NCI-H1105 (cell line): ENCODE measurements at regions not wholly inside any gene's neighbourhood (a gene's known extent, or its start where the extent isn't known, plus 50 kb on each side); places are given as distances from the start of the nearest gene placed in this dataset.

ENCODE experiments used
- DNase-seq: peaks from one replicate; lab custom pipeline; 2025; lab: John Stamatoyannopoulos, UW

DNA sequence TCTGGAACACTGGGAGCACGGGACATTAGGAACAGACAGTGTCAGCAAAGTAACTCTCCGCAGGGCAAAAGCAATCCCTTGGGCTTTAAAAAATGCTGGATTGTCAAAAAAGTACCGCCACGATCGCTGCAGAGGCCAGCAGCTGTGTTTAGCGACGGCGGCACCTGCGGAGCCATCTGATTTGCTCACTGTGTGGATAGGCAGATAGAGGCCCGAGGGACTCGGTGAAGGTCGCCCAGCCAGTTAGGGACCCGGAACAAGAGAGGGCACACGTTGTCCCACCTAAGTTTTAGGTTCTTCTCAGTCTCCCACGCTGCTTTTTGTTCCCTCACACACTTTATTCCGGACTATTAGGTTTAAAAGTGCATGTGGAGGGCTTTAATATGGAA, 238.3 kb downstream of the TEX29 start:
- DNase-seq = no peak

DNA sequence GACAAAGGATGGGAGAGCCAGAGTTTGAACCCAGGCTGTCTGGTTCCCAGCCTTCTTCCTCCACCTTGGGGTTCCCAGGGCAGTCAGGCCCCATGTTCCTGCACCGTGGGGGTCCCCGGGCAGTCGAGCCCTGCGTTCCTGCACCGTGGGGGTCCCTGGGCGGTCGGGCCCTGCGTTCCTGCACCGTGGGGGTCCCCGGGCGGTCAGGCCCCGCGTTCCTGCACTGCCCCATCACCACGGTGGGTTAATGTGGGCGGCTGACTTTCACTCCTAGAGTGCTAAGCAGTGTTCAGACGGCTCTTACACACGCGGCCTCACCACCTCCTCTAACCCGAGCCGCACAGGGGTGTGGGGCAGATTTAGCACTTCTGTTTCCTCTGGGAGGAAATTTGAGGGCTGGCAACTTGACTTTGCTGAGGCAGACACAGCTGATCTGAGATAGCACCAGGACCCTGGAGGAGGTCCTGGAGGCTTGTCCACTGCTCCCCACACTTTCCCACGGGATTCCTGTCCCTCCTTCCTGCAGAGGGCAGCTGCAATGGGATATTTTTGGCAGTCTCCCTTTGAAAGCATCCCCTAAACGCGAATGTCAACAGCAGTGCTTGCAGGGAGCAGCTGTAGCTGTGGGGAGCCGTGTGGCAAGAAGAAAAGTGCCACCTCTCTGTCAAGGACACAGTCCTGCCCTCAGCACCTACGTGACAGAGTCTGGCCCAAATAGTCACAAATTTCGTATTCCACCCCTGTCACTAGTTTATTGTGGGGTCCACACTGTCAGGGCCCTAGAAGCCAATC, 239.4 kb downstream of the TEX29 start:
- no peak for DNase-seq

DNA sequence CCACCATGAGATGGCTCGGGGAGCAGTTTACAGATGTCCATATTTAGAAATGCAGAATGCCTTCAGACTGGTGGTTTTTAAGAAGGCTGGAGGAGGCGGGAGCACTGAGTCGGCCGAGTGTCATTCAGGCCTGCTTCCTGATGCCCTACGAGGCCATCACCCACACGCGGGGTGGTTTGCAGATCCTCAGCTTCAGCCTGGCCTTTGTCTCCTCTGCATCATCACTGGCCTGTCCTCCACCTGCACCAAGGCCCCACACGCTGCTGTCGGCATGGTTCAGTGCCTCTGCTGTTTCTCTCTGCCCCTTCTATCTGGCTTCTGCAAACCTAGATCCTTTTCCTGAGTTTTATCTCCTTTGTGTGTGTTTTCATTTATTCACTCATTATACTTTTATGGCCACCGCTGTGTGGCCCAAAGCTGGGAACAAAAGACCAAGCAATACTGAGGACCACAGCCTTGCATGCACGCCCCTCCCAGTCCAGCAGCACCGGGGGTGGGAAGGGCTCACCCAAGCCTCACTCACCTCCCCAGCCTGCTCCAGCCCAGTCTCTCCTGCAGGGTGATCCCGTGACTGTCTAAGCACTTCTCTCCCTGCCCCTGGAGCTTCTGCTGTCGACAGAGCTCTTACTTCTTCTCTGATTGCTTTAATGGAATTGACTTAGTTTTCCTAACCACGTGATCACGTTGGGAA, 240.8 kb downstream of the TEX29 start:
- no peak for DNase-seq

GRCh38 chr13:111562716-111563115, 242.3 kb downstream of the TEX29 start:
- DNase-seq = peak; percentile 64

DNA sequence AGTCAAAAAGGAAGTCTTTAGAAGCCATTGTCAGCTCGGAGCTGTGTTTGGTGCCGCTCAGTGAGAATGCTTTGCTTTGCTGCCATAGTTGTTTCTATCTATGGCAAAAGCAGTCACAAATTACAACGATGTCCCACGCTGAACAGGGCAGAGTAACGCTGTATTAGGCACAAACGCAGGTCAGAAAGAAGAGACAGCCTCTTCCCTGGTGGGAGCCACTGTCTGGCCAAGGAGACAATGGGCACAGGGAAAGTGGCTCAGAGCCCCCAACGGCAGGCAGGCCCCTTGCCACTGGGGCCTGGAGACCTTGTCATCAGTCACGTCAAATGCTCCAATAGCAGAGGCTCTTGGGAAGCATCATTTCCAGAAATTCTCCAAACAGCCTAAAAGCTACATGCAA, 244.2 kb downstream of the TEX29 start:
- DNase-seq = no peak

DNA sequence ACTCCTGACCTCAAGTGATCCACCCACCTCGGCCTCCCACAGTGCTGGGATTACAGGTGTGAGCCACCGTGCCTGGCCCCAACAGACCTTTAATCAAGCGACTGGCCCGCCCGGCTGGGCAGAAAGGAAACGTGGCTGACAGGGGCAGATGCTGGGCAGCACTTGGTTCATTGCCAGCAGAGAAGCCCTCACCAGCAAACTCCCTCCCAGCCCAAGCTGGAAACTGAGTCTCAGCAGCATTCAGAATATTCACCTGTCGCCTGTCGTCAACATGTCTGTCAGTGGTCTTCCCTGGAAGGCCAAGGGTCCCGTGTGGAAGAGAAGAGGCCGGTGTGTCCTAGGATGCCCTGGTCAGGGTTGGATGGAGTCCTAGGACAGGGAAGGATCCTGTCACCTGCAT, 245.0 kb downstream of the TEX29 start:
- DNase-seq = no peak

GRCh38 chr13:111566567-111566966, 246.1 kb downstream of the TEX29 start:
- DNase-seq = no peak

- no peak for DNase-seq
Observed at GRCh38 chr13:111567637-111568036, 247.2 kb downstream of the TEX29 start.

DNA sequence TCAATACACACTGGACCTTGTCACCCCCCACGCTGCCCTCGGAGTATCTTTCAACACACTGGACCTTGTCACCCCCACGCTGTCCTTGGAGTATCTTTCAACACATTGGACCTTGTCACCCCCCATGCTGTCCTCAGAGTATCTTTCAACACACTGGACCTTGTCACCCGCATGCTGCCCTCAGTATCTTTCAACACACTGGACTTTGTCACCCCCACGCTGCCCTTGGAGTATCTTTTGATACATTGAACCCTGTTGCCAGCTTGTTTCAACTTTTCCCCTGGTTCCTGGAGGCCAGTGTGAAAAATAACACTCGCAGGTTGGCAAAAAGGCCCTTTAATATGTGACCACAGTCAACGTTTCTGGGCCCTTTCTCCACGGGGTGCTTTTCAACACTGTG, 247.8 kb downstream of the TEX29 start:
- no peak for DNase-seq

DNA sequence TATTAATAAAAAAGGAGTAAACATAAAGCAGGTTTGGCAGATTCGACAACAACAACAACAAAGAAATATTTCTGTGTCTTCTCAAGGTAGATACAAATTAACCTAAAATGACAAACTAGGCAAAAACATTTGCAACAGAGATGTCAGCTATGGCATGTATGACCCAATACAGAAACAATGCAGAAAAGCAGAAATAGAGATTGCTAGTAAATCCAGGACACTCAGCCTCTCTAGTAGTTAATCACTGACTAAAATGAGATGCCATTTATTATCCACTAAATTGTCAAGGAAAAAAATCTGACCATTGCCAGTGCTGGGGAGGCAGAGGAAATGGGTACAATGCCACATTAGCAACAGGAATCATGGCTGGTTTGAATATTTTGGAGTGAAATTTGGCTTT, 250.5 kb downstream of the TEX29 start:
- DNase-seq = no peak

- peak; percentile 99 for DNase-seq
Observed at GRCh38 chr13:111572956-111573761, 252.7 kb downstream of the TEX29 start.

GRCh38 chr13:111573801-111574200, 253.4 kb downstream of the TEX29 start:
- DNase-seq = no peak

DNA sequence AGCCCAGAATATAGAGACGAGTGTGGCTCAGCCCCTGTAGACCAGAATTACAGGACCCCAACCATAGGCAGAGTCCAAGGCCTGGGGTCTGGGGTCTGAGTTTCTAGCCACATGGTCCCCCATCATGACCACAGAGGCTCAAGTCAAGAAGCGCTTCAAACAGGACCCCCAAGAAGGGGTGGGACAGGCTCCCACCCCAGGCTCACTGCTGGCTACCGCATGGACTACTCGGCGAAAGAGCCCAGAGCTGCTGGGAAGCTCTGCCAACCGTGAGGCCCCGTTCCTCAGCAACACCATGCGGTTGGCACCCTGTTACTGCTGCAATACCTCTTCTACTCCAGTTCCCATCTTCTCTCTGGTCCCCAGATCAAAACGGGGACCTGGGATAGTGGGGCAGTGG, 254.8 kb downstream of the TEX29 start:
- no peak for DNase-seq

GRCh38 chr13:111575719-111576118, 255.3 kb downstream of the TEX29 start:
- no peak for DNase-seq

- DNase-seq = no peak
Observed at GRCh38 chr13:111577208-111577828, 256.9 kb downstream of the TEX29 start.

DNA sequence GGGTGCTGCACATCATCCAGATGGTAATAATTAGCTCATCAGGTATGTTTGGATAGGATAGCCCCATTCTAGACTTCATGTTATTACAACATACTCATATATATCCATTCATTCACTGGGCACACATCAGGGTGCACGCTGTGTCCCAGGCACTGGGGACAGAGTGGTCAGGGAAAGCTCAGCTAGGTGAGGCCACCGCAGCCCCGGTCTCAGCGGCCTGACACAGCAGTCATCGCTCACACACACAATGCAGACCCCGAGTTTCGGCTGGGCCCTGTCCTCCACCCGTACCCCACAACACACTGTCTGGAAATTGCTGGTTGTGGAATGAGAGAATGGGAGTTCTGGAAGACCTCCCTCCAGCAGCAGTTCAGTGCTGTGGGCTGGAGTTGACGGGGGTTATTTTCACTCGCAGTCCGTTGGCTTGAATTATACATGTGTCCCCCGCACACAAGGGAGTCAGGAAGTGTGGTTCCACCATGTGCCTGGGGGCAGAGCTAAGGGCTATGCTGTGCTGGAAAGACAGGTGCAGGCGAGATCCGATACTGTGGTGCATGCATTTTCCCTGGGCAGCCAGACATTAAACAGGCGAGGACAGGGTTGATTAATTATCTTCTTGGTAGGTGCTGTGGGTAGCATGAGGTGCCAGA, 257.6 kb downstream of the TEX29 start:
- DNase-seq = no peak

DNA sequence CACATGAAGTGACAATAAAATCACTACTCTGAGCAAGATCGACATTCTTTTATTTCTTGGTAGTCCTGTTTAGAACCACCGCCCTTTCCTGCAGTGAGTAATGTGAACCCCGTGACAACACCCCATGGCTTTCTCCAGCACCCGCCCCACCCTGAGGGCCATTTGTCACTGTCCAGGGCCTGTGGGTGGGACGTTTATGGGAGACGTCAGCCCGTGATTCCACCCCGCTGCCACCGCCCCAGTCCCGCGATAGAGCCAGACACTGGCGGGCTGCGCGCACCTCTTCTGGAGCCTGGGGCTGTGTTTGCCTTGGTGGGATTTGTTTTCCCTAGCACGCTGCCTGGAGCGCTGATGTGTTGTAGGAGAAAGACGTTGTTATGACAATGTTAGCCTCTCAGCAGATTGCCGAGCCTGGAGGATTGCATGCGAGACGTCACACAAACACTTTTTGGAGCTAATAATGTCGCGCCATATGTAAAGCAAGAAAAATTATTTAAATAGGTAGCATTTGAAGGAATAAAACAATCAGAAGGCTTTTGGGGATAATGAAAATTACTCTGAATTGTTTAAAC, 263.7 kb downstream of the TEX29 start:
- DNase-seq = no peak

GRCh38 chr13:111584870-111585269, 264.4 kb downstream of the TEX29 start:
- DNase-seq = no peak

GRCh38 chr13:111586291-111586690, 265.8 kb downstream of the TEX29 start:
- DNase-seq = no peak

DNA sequence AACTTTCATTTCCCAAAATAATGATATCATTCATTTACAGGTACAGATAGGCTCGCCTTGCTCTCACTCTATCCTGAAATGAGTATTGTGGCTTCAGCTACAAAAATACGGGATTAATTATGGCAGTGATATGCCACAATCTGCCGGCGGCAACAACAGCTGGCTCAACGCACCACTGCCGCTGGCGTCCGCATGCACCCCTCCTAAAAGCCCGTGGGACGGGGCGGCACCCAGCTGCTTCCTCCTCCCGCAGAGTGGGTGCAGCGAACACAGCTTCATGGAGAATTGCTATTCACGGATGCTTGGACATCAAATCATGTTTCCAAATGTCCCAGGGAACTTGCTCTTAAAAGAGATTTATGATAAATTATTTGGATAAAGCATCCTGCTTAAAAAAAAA, 266.8 kb downstream of the TEX29 start:
- no peak for DNase-seq

DNA sequence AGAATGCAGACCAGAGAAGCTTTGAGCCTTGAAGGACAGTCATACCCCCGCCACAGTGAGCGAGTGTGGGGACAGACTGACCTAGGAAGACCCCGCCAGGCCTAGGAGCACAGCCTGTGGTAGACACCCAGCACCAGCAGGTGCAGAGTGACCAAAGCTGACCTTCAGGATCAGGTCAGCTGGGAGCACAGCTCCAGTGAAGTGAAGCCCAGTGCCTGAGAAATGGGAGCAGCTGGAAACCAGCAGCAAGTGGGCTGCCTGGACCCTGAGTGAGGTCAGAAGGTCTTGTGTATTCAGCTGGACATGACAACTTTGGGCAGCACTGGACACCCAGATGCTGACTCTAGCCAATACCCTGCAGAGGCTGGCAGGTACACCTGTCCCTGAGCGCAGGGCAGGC, 268.9 kb downstream of the TEX29 start:
- DNase-seq = no peak

DNA sequence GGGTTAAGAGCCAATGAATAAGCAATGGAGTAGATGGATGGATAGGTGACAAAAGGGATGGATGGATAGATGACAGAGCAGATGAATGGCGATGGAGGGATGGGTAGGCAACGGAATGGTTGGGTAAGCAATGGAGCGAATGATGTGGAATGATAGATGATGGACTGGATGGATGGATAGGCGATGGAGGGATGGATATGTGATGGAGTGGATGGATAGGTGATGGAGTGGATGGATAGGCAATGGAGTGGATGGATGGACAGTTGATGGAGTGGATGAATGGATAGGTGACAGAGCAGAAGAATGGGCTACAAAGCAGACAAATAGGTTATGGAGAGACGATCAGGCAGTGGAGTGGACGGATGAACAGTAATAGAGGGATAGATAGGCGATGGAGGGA, 269.6 kb downstream of the TEX29 start:
- no peak for DNase-seq
